ENCODE measurements at regions not wholly inside any gene's neighbourhood (a gene's known extent, or its start where the extent isn't known, plus 50 kb on each side); places are given as distances from the start of the nearest gene placed in this dataset.

- no peak for TF ChIP-seq RAD21 (IDR thresholded peaks at IDR 0.05; ENCODE audit: low read length)
- no peak for TF ChIP-seq RFX5 (IDR thresholded peaks at IDR 0.05; ENCODE audit: low read length)
- TF ChIP-seq TAF1 (IDR thresholded peaks at IDR 0.05; ENCODE audit: borderline replicate concordance, low read depth, low read length), result no peak
- TF ChIP-seq CTCF (IDR thresholded peaks at IDR 0.05), result no peak
- no peak for TF ChIP-seq FOXM1 (IDR thresholded peaks at IDR 0.05; ENCODE audit: low read depth)
- TF ChIP-seq POLR2AphosphoS5 (IDR thresholded peaks at IDR 0.05; ENCODE audit: low read depth, low read length), result no peak
- TF ChIP-seq EZH2phosphoT487 (IDR thresholded peaks at IDR 0.05; ENCODE audit: borderline replicate concordance, low read depth), result no peak
- TF ChIP-seq TCF12 (IDR thresholded peaks at IDR 0.05), result no peak
- no peak for TF ChIP-seq MAX (IDR thresholded peaks at IDR 0.05; ENCODE audit: low read depth)
- no peak for TF ChIP-seq EP300 (IDR thresholded peaks at IDR 0.05; ENCODE audit: borderline replicate concordance in 1 of 2, low read depth in 1 of 2, low read length in 1 of 2)
- no peak for TF ChIP-seq USF2 (IDR thresholded peaks at IDR 0.05; ENCODE audit: borderline replicate concordance, low read depth, low read length)
- no peak for TF ChIP-seq USF1 (IDR thresholded peaks at IDR 0.05; ENCODE audit: borderline replicate concordance, low read depth)
- TF ChIP-seq SIN3A (IDR thresholded peaks at IDR 0.05; ENCODE audit: borderline replicate concordance, low read depth, low read length), result no peak
Observed at GRCh38 chr9:7340451-7340850, 459.1 kb downstream of the DMAC1 start.

Measured in SK-N-SH (cell line).